ENCODE measurements at regions not wholly inside any gene's neighbourhood (a gene's known extent, or its start where the extent isn't known, plus 50 kb on each side); places are given as distances from the start of the nearest gene placed in this dataset.

DNA sequence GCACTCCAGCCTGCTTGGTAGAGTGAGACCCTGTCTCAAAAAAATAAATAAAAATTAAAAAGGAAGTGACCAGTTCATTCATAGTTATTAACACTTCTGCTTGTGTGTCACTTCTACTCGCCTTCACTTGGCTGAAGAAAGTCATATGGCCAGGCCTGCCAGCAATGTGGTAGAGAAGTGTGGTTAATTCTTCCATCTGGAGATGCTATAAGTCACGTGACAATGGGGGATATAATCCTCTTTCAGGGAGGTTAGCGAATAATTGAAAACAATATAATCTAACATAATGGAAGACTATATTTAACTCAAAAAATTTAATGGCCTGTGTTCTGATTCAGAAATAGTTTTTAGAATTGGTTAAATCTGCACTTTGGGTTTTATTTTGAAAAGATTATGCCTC is 305.6 kb downstream of the DOCK8 start:
- Histone ChIP-seq H3K14ac (ENCODE audit: low read length) (no peak overlapping the region), H4K12ac (ENCODE audit: low read depth, low read length) (no peak overlapping the region), H3K9ac (ENCODE audit: low read length) (no peak overlapping the region), H2BK120ac (ENCODE audit: insufficient read depth, low read length, poor library complexity) (no peak overlapping the region), H3K79me1 (ENCODE audit: low read length) (no peaks in the 10 kb centered on the region), H2AK5ac (ENCODE audit: low read length) (no peak overlapping the region), H4K8ac (ENCODE audit: low read depth, low read length) (no peak overlapping the region), H3K9me3 (ENCODE audit: insufficient read depth, low read depth, low read length) (no peaks in the 10 kb centered on the region), H3K23ac (ENCODE audit: low read length) (no peak overlapping the region), H3K27me3 (ENCODE audit: insufficient read depth, low read length) (no peaks in the 10 kb centered on the region), H3K79me2 (ENCODE audit: control insufficient read depth, insufficient read depth, low read length, poor library complexity) (peaks cover 2% of the 10 kb centered on the region), H3K18ac (ENCODE audit: low read length) (no peak overlapping the region), H3K4me1 (ENCODE audit: control insufficient read depth in 1 of 2, insufficient read depth in 2 of 2, low read length in 2 of 2) (peaks cover 0 to 2% of the 10 kb centered on the region in 2 experiments), H3K27ac (ENCODE audit: low read depth, low read length) (no peak overlapping the region), H3K4me2 (ENCODE audit: low read length) (no peak overlapping the region), H4K91ac (ENCODE audit: low read depth, low read length) (no peak overlapping the region), H2AFZ (ENCODE audit: insufficient read depth, low read length, poor library complexity) (no peak overlapping the region), H3K4me3 (ENCODE audit: low read depth, low read length) (no peak overlapping the region), H2BK12ac (ENCODE audit: low read length) (no peak overlapping the region), H2BK5ac (ENCODE audit: low read depth, low read length, poor library complexity) (no peak overlapping the region), H3K36me3 (ENCODE audit: control insufficient read depth in 1 of 2, insufficient read depth in 2 of 2, low read length in 2 of 2) (no peaks in the 10 kb centered on the region), H3K4ac (ENCODE audit: low read depth, low read length) (peak overlapping the region; percentile 84)
- WGBS (ENCODE audit: extremely low coverage, insufficient coverage, insufficient read length) = no CpG with 5 or more reads among the region's 3 CpGs
- DNase-seq = no peak

DNA sequence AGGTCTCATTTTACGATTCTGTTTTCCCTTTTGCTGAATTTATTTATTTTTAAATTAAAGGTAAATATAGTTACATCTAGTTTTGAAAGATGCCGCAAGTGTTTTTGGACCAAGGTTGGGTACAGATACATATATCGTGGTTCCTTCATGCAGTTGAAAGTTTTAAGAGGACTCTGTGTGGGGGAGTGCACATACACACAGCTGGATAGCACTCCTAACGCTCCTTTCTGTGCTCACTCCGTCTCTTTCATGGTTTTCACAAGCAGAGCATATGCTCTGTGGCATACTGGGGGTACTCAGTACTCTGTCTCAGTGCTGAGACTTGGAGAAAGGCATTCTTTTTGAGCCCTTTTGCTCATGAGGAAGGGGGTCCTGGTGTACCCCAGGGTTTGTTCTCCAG is 307.5 kb downstream of the DOCK8 start:
- Histone ChIP-seq H3K9ac (ENCODE audit: low read length) (no peak overlapping the region), H3K27ac (ENCODE audit: low read depth, low read length) (no peak overlapping the region), H4K12ac (ENCODE audit: low read depth, low read length) (no peak overlapping the region), H3K4me2 (ENCODE audit: low read length) (no peak overlapping the region), H3K9me3 (ENCODE audit: insufficient read depth, low read depth, low read length) (no peaks in the 10 kb centered on the region), H3K79me1 (ENCODE audit: low read length) (no peaks in the 10 kb centered on the region), H3K23ac (ENCODE audit: low read length) (no peak overlapping the region), H3K79me2 (ENCODE audit: control insufficient read depth, insufficient read depth, low read length, poor library complexity) (peaks cover 2% of the 10 kb centered on the region), H2BK12ac (ENCODE audit: low read length) (no peak overlapping the region), H4K91ac (ENCODE audit: low read depth, low read length) (no peak overlapping the region), H3K4me1 (ENCODE audit: control insufficient read depth in 1 of 2, insufficient read depth in 2 of 2, low read length in 2 of 2) (peaks cover 0 to 2% of the 10 kb centered on the region in 2 experiments), H4K8ac (ENCODE audit: low read depth, low read length) (no peak overlapping the region), H2AFZ (ENCODE audit: insufficient read depth, low read length, poor library complexity) (no peak overlapping the region), H2BK5ac (ENCODE audit: low read depth, low read length, poor library complexity) (no peak overlapping the region), H3K36me3 (ENCODE audit: control insufficient read depth in 1 of 2, insufficient read depth in 2 of 2, low read length in 2 of 2) (no peaks in the 10 kb centered on the region), H3K27me3 (ENCODE audit: insufficient read depth, low read length) (no peaks in the 10 kb centered on the region), H3K18ac (ENCODE audit: low read length) (no peak overlapping the region), H3K14ac (ENCODE audit: low read length) (no peak overlapping the region), H2AK5ac (ENCODE audit: low read length) (no peak overlapping the region), H3K4me3 (ENCODE audit: low read depth, low read length) (no peak overlapping the region), H3K4ac (ENCODE audit: low read depth, low read length) (no peak overlapping the region), H2BK120ac (ENCODE audit: insufficient read depth, low read length, poor library complexity) (no peak overlapping the region)
- no CpG with 5 or more reads among the region's 5 CpGs for WGBS (ENCODE audit: extremely low coverage, insufficient coverage, insufficient read length)
- no peak for DNase-seq

DNA sequence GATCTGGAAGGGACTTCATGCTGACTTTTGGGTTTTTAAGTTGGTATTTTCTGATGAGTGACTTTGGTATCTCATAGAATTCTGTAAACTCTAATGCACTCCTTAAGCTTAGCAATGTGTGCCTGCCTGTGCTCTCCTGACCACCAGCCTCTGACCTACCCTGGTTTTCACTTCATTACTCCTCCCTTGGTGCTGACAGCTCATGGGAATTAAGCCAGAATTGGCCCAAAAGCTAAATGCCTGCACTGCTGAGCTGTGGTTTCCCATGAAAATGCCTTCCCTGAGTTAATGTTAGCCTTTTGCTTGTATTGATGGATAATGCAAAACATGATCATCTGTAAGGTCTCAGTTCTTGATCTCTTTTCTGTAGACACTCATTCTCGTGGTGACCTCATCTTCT is 308.0 kb downstream of the DOCK8 start:
- Histone ChIP-seq H3K18ac (ENCODE audit: low read length) (no peak overlapping the region), H2AK5ac (ENCODE audit: low read length) (no peak overlapping the region), H3K14ac (ENCODE audit: low read length) (no peak overlapping the region), H2BK120ac (ENCODE audit: insufficient read depth, low read length, poor library complexity) (no peak overlapping the region), H3K9me3 (ENCODE audit: insufficient read depth, low read depth, low read length) (no peaks in the 10 kb centered on the region), H4K91ac (ENCODE audit: low read depth, low read length) (no peak overlapping the region), H3K23ac (ENCODE audit: low read length) (no peak overlapping the region), H2BK12ac (ENCODE audit: low read length) (no peak overlapping the region), H2BK5ac (ENCODE audit: low read depth, low read length, poor library complexity) (no peak overlapping the region), H3K9ac (ENCODE audit: low read length) (no peak overlapping the region), H3K27me3 (ENCODE audit: insufficient read depth, low read length) (no peaks in the 10 kb centered on the region), H3K79me2 (ENCODE audit: control insufficient read depth, insufficient read depth, low read length, poor library complexity) (peaks cover 2% of the 10 kb centered on the region), H3K4ac (ENCODE audit: low read depth, low read length) (no peak overlapping the region), H3K4me1 (ENCODE audit: control insufficient read depth in 1 of 2, insufficient read depth in 2 of 2, low read length in 2 of 2) (peaks cover 0 to 2% of the 10 kb centered on the region in 2 experiments), H4K8ac (ENCODE audit: low read depth, low read length) (no peak overlapping the region), H2AFZ (ENCODE audit: insufficient read depth, low read length, poor library complexity) (no peak overlapping the region), H3K4me3 (ENCODE audit: low read depth, low read length) (no peak overlapping the region), H3K79me1 (ENCODE audit: low read length) (no peaks in the 10 kb centered on the region), H4K12ac (ENCODE audit: low read depth, low read length) (no peak overlapping the region), H3K36me3 (ENCODE audit: control insufficient read depth in 1 of 2, insufficient read depth in 2 of 2, low read length in 2 of 2) (no peaks in the 10 kb centered on the region), H3K27ac (ENCODE audit: low read depth, low read length) (no peak overlapping the region), H3K4me2 (ENCODE audit: low read length) (no peak overlapping the region)
- no CpG with 5 or more reads among the region's 1 CpG for WGBS (ENCODE audit: extremely low coverage, insufficient coverage, insufficient read length)
- no peak for DNase-seq

DNA sequence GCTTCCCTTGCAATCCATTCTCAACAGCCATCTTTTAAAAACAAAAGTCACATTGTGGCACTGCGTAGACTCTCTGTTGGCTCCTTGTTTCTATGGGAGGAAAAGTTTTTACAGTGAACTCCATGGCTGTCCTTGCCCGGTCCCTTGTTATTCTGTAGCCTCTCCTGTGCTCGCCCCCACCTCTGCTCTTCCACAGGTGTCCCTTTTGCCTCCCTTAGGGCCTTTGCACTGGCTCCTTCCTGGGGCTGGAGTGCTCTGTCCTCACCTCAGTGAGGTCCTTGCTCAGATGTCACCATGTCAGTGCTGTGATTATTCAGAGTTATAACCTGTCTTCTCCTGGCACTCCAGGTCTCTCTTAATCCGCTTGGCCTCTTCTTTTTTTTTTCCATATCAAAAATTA is 308.8 kb downstream of the DOCK8 start:
- H3K27ac ChIP-seq (ENCODE audit: low read depth, low read length) = no peak overlapping the region
- H4K91ac ChIP-seq (ENCODE audit: low read depth, low read length) = no peak overlapping the region
- no peak overlapping the region for H2BK5ac ChIP-seq (ENCODE audit: low read depth, low read length, poor library complexity)
- H4K8ac ChIP-seq (ENCODE audit: low read depth, low read length) = no peak overlapping the region
- H3K4me2 ChIP-seq (ENCODE audit: low read length) = no peak overlapping the region
- no peak for DNase-seq
- no peak overlapping the region for H3K14ac ChIP-seq (ENCODE audit: low read length)
- no peak overlapping the region for H3K18ac ChIP-seq (ENCODE audit: low read length)
- H2BK12ac ChIP-seq (ENCODE audit: low read length) = no peak overlapping the region
- no peaks in the 10 kb centered on the region for H3K79me1 ChIP-seq (ENCODE audit: low read length)
- peaks cover 2% of the 10 kb centered on the region for H3K79me2 ChIP-seq (ENCODE audit: control insufficient read depth, insufficient read depth, low read length, poor library complexity)
- H3K23ac ChIP-seq (ENCODE audit: low read length) = no peak overlapping the region
- H2AFZ ChIP-seq (ENCODE audit: insufficient read depth, low read length, poor library complexity) = no peak overlapping the region
- no peak overlapping the region for H4K12ac ChIP-seq (ENCODE audit: low read depth, low read length)
- no peak overlapping the region for H3K9ac ChIP-seq (ENCODE audit: low read length)
- no peak overlapping the region for H2AK5ac ChIP-seq (ENCODE audit: low read length)
- no peaks in the 10 kb centered on the region for H3K36me3 ChIP-seq (ENCODE audit: control insufficient read depth in 1 of 2, insufficient read depth in 2 of 2, low read length in 2 of 2)
- peaks cover 0 to 2% of the 10 kb centered on the region in 2 experiments for H3K4me1 ChIP-seq (ENCODE audit: control insufficient read depth in 1 of 2, insufficient read depth in 2 of 2, low read length in 2 of 2)
- no CpG with 5 or more reads among the region's 4 CpGs for WGBS (ENCODE audit: extremely low coverage, insufficient coverage, insufficient read length)
- H3K9me3 ChIP-seq (ENCODE audit: insufficient read depth, low read depth, low read length) = no peaks in the 10 kb centered on the region
- no peaks in the 10 kb centered on the region for H3K27me3 ChIP-seq (ENCODE audit: insufficient read depth, low read length)
- H2BK120ac ChIP-seq (ENCODE audit: insufficient read depth, low read length, poor library complexity) = no peak overlapping the region
- H3K4ac ChIP-seq (ENCODE audit: low read depth, low read length) = no peak overlapping the region
- no peak overlapping the region for H3K4me3 ChIP-seq (ENCODE audit: low read depth, low read length)

Data from trophoblast cell (in vitro differentiated cells and primary cell).